ENCODE measurements at regions not wholly inside any gene's neighbourhood (a gene's known extent, or its start where the extent isn't known, plus 50 kb on each side); places are given as distances from the start of the nearest gene placed in this dataset.
"Not testable (repeated sequence)": the region's sequence is repeated elsewhere in the genome, so short reads cannot be mapped to it uniquely, and the experiment has no call there.

DNA sequence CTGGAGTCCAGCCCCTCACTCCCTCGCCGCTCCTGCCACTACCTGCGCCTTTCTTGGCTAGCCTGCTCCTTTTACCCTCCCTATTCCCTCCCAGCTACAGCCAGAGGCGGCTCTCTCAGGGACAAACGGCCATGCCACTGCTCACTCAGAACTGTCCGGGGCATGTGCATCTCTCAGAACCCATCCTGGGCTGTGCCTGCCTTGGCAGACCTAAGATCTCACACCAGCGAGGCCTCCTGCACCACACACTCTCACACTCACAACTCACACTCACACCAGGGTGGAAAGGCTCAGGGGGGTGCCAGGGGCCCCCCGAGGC lies 180.3 kb downstream of the TMEM121 start:
- TF ChIP-seq, protein P1, sequence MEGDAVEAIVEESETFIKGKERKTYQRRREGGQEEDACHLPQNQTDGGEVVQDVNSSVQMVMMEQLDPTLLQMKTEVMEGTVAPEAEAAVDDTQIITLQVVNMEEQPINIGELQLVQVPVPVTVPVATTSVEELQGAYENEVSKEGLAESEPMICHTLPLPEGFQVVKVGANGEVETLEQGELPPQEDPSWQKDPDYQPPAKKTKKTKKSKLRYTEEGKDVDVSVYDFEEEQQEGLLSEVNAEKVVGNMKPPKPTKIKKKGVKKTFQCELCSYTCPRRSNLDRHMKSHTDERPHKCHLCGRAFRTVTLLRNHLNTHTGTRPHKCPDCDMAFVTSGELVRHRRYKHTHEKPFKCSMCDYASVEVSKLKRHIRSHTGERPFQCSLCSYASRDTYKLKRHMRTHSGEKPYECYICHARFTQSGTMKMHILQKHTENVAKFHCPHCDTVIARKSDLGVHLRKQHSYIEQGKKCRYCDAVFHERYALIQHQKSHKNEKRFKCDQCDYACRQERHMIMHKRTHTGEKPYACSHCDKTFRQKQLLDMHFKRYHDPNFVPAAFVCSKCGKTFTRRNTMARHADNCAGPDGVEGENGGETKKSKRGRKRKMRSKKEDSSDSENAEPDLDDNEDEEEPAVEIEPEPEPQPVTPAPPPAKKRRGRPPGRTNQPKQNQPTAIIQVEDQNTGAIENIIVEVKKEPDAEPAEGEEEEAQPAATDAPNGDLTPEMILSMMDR (IDR thresholded peaks at IDR 0.05; ENCODE audit: control extremely low read depth in 1 of 3, insufficient read depth in 1 of 3, low read depth in 1 of 3, low read length in 3 of 3) = not testable (repeated sequence)
- not testable (repeated sequence) for TF ChIP-seq POLR2AphosphoS5 (IDR thresholded peaks at IDR 0.05; ENCODE audit: low read depth, low read length); PHF8 (conservative IDR thresholded peaks at IDR 0.05; ENCODE audit: low read depth, low read length); RAD21 (IDR thresholded peaks at IDR 0.05 in 1 of 2, conservative IDR thresholded peaks at IDR 0.05 in 1 of 2; ENCODE audit: low read depth in 2 of 2, low read length in 2 of 2); CREB1 (IDR thresholded peaks at IDR 0.05); YY1 (IDR thresholded peaks at IDR 0.05; ENCODE audit: low read depth, low read length); KDM1A (IDR thresholded peaks at IDR 0.05; ENCODE audit: borderline replicate concordance, low read length); JUND (IDR thresholded peaks at IDR 0.05; ENCODE audit: low read length); ZNF274 (IDR thresholded peaks at IDR 0.05; ENCODE audit: borderline replicate concordance, extremely low read depth, low read length); SP1 (IDR thresholded peaks at IDR 0.05; ENCODE audit: low read depth, low read length)
- TF ChIP-seq, protein P2, sequence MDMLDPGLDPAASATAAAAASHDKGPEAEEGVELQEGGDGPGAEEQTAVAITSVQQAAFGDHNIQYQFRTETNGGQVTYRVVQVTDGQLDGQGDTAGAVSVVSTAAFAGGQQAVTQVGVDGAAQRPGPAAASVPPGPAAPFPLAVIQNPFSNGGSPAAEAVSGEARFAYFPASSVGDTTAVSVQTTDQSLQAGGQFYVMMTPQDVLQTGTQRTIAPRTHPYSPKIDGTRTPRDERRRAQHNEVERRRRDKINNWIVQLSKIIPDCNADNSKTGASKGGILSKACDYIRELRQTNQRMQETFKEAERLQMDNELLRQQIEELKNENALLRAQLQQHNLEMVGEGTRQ (IDR thresholded peaks at IDR 0.05; ENCODE audit: low read length) = not testable (repeated sequence)

All from H1 (cell line).